Kidney epithelial cell (primary cell): ENCODE measurements at regions not wholly inside any gene's neighbourhood (a gene's known extent, or its start where the extent isn't known, plus 50 kb on each side); places are given as distances from the start of the nearest gene placed in this dataset.

Experiments
- DNase-seq: peaks from one replicate; pipeline ENCODE4 v3.0.0-alpha.2; 2010; ENCODE audit warnings: low read depth
- H3K27me3 ChIP-seq: 2 replicates; pipeline ENCODE4 v1.6.0; 2011; ENCODE audit warnings: low read length; ENCODE audit not compliant: control insufficient read depth, insufficient read depth
- H3K36me3 ChIP-seq: 2 replicates; pipeline ENCODE4 v1.5.1; 2011; ENCODE audit warnings: low read length; ENCODE audit not compliant: control insufficient read depth, insufficient read depth
- H3K4me3 ChIP-seq: 2 replicates; pipeline ENCODE4 v1.5.1; 2011; ENCODE audit warnings: low read depth, mild to moderate bottlenecking, control low read depth, low read length
- TF ChIP-seq, protein P1 (sequence below): IDR thresholded peaks from 2 replicates; pipeline ENCODE4 v1.5.1; 2011; ENCODE audit warnings: mild to moderate bottlenecking, moderate library complexity, low read length, control low read depth, inconsistent platforms; ENCODE audit not compliant: insufficient read depth, poor library complexity, severe bottlenecking

DNA sequence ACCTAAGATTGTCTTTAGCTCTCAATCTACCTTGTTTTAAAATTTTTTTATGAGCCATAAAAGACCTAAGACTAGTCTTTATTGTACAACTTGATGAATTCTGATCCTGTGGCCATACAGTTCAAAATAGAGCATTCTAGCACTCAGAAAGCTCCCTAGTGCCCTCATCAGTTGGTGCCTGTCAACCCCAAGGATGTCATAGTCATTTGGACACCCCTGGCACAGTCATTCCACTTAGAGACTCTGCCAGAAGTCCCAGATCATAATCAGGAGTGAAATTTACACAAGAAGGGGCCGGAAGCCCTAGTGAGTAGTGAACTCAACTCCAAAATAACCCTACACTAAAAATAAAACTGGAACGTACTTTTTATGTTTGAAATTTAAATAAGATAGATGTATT lies 80.0 kb upstream of the INSIG1 start:
- DNase-seq = no peak
- Histone ChIP-seq H3K36me3 (no peaks in the 10 kb centered on the region), H3K27me3 (no peaks in the 10 kb centered on the region), H3K4me3 (no peak overlapping the region)
- TF ChIP-seq, protein P1, sequence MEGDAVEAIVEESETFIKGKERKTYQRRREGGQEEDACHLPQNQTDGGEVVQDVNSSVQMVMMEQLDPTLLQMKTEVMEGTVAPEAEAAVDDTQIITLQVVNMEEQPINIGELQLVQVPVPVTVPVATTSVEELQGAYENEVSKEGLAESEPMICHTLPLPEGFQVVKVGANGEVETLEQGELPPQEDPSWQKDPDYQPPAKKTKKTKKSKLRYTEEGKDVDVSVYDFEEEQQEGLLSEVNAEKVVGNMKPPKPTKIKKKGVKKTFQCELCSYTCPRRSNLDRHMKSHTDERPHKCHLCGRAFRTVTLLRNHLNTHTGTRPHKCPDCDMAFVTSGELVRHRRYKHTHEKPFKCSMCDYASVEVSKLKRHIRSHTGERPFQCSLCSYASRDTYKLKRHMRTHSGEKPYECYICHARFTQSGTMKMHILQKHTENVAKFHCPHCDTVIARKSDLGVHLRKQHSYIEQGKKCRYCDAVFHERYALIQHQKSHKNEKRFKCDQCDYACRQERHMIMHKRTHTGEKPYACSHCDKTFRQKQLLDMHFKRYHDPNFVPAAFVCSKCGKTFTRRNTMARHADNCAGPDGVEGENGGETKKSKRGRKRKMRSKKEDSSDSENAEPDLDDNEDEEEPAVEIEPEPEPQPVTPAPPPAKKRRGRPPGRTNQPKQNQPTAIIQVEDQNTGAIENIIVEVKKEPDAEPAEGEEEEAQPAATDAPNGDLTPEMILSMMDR = no peak

DNA sequence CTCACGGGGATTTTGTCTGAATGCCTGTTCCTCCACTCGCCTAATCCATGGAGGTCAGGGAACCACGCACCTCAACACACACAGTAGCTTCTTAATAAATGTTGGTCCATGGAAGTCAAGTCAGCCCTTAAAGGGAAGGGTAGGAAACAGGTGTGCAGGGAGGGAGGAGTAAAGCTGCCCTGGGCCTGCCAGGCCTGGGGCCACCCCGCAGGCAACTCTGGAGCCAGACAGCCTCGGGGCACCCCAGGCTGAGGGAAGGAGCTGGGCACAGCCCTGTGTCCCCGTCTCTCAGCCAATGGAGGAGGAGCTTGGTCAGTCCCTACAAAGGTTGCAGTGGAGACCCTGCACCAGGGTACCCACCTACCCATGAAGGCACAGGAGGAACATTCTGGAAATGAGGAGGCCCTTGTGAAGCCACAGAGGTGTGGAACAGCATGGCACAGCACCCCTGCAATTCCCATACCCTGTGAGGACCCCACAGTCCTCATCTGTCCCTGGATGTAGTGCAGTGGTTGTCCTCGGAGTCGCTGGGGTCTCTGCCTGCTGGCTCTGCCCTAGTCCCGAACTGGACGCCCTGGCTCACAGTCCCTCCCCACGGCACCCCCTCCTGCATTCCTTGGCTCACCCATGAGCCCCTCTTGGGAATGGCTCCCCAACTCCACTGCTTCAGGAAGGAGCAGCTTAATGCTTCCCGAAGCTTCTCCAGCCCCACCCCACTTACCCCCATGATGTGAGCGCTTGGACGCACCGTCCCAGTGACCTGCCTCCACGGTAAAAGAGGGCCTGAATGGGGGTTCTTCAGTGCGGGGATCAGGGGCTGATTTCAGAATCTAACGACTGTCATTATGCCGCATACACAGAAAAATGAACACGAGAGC lies 79.2 kb upstream of the INSIG1 start:
- Histone ChIP-seq H3K27me3 (no peaks in the 10 kb centered on the region), H3K4me3 (no peak overlapping the region), H3K36me3 (no peaks in the 10 kb centered on the region)
- no peak for DNase-seq
- TF ChIP-seq, protein P1 = no peak

DNA sequence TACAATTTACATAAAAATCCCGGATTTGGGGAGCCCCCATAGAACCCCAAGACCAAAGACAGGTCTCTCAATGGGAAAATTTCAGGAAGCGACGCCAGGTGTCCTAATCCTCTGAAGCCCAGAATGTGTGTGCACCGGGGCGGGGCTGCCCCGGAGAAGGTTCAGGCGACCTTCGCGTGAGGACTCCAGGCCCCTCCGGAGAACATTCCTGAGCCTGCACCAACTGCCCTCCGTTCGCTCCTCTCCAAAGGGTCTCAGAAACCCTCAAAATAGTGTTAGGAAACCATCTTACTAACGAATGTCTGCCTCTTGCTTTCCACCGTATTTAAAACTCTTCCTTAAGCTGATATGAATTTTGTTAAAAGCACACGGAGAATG lies 78.5 kb upstream of the INSIG1 start:
- H3K36me3 ChIP-seq = no peaks in the 10 kb centered on the region
- no peaks in the 10 kb centered on the region for H3K27me3 ChIP-seq
- TF ChIP-seq, protein P1 = no peak
- no peak for DNase-seq
- H3K4me3 ChIP-seq = no peak overlapping the region

DNA sequence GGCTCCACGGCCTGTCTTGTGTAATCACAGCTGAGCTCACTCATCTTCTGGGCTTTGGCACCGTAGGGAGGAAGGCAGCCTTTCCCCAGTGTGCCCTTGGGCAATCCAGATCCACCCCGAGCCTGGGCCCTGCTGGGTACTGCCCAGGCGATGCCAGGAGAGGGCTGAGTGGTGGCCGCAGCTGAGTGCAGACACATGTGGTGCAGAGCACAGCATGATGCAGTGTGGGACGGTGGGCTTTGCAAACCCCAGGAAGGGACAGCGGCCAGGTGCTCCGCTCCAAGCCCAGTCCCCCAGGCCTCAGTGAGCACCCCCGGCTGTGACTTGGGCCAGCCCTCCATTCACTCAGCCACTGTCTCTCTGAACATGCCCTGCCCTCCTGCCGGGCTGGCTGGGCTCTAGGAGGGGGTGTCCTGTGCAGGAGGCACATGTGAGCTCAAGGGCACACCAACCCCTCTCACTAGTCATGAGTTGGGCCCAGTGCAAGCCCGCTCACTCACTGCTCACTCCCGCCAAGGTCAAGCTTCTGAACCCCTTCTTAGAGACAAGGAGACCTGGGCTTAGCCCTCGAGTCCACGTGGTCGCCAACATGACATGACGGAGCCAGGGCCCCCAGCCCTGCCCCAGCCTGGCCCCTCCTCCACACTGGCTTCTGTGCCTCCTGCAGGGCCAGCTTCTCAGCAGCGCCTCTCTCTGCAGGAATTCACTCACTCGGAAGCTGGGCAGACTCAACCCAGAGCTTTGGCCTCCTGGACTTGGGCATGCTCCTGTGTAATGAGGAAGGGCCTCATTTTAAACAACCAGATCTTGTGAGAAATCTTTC lies 77.5 kb upstream of the INSIG1 start:
- no peaks in the 10 kb centered on the region for H3K27me3 ChIP-seq
- no peaks in the 10 kb centered on the region for H3K36me3 ChIP-seq
- no peak overlapping the region for H3K4me3 ChIP-seq
- TF ChIP-seq, protein P1 = no peak
- DNase-seq = no peak

DNA sequence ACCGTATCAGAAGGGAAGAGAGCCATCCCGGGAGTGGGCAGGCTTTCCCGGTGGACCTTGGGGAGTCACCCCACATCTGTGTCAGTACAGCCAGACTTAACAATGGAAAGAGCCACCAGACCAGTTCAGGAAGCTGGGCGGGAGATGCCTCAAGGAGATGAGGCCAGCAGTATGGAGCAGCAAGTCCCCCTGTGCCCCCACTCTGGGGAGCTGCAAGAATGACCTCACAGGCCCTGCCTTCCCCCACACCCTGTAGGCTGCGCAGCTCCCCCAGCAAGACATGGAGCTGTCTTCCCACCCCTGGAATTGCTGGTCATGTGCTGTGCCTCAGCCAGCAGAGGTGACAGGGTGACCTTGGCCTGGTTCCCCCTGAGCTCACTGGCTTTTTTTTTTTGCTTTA lies 76.8 kb upstream of the INSIG1 start:
- Histone ChIP-seq H3K4me3 (no peak overlapping the region), H3K27me3 (no peaks in the 10 kb centered on the region), H3K36me3 (no peaks in the 10 kb centered on the region)
- TF ChIP-seq, protein P1 = no peak
- DNase-seq = no peak

DNA sequence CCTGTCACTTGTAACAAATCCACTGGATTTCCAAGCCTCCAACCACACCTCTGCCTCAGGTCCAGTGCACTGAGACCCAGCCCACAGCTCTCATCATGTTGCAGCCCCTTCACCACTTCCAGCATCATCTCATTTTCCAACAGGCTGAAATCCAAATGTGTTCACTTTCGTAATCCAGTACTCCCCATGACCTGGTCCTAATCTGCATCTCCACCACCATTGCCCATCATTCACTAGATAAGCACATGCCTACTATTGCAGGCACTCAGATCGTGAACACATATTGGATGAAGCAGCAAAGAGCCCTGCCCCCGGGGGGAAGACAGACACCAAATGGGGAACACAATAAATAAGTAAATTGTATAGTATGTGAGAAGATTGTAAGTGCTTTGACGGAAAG lies 76.1 kb upstream of the INSIG1 start:
- TF ChIP-seq, protein P1 = no peak
- DNase-seq = no peak
- Histone ChIP-seq H3K27me3 (no peaks in the 10 kb centered on the region), H3K4me3 (no peak overlapping the region), H3K36me3 (no peaks in the 10 kb centered on the region)
